IPS DF 6.9 (cell line): ENCODE measurements at regions not wholly inside any gene's neighbourhood (a gene's known extent, or its start where the extent isn't known, plus 50 kb on each side); places are given as distances from the start of the nearest gene placed in this dataset.

ENCODE experiments used
- DNase-seq: peaks from one replicate; pipeline ENCODE4 v3.0.0-alpha.2; 2013; ENCODE audit warnings: low read depth, low spot score
- H3K27ac ChIP-seq: one replicate; pipeline ENCODE4 v1.5.1; 2013; ENCODE audit warnings: low read length, control low read depth
- H3K27me3 ChIP-seq: 2 replicates; pipeline ENCODE4 v1.6.1; 2013; ENCODE audit warnings: mild to moderate bottlenecking, low read length; ENCODE audit not compliant: control insufficient read depth, insufficient read depth
- H3K36me3 ChIP-seq: 2 replicates; pipeline ENCODE4 v1.6.1; 2013; ENCODE audit warnings: low read length; ENCODE audit not compliant: control insufficient read depth, insufficient read depth
- H3K4me1 ChIP-seq: 2 replicates; pipeline ENCODE4 v1.6.1; 2013; ENCODE audit warnings: low read length; ENCODE audit not compliant: control insufficient read depth, insufficient read depth
- H3K4me3 ChIP-seq: 2 replicates; pipeline ENCODE4 v1.5.1; 2013; ENCODE audit warnings: mild to moderate bottlenecking, low read length
- H3K9me3 ChIP-seq: 2 replicates; pipeline ENCODE4 v1.6.1; 2013; ENCODE audit warnings: low read length, inconsistent platforms; ENCODE audit not compliant: control insufficient read depth, insufficient read depth
- WGBS: extraction: QIAGEN DNeasy Blood & Tissue Kit; methylation state at CpG from one replicate; pipeline ENCODE4 v1.1.7; 2013; ENCODE audit warnings: mixed read lengths, missing lambda C conversion rate; ENCODE audit not compliant: insufficient read length, insufficient coverage; 5-methylcytosine and 5-hydroxymethylcytosine counted together

DNA sequence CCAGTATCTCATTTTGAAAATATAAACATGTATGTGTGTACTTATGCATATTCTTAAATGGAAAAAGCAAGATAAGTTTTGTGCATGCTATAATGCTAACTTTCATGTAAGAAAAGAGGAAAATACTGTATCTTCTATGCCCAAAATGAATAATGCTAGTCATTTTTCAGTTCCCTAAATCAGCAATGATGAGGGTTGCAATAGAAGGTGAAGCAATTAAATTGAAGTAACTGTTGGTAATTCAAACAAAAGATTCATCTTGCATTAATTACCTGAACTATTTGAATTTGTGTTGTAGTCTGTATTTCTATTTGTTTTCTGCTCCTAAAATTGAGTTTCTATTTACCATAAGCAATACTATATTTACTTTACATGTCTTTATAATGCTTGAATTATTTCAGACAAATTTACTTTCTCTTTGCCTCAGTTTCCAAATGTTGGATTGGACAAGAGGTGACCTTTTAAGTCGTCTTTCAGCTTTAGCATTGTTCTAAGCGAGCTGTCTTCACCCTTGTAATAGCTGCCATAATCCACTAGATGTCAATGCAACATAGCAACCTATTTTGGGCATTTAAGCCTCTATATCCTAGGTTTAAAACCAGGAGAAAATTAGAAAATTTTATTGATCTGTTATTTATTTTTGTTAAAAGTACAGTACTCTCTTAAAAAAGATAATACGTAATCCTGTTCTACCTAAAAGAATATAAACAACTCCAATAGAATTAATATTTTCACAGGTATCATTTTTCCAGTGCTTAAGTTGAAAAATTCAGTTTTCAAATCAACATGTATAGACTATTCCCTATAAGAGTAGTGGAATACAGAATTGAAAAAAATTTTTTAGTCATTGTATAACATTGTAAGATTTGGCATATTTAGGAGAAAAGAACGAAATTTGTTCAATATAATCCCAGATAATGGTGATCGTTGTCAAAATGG, 52.3 kb upstream of the IFNGR1 start:
- DNase-seq: no peak
- Histone ChIP-seq H3K36me3 (no peaks in the 10 kb centered on the region), H3K27me3 (no peaks in the 10 kb centered on the region), H3K9me3 (no peaks in the 10 kb centered on the region), H3K27ac (no peak overlapping the region), H3K4me3 (no peak overlapping the region), H3K4me1 (no peaks in the 10 kb centered on the region)
- WGBS: no CpG with 5 or more reads among the region's 5 CpGs

DNA sequence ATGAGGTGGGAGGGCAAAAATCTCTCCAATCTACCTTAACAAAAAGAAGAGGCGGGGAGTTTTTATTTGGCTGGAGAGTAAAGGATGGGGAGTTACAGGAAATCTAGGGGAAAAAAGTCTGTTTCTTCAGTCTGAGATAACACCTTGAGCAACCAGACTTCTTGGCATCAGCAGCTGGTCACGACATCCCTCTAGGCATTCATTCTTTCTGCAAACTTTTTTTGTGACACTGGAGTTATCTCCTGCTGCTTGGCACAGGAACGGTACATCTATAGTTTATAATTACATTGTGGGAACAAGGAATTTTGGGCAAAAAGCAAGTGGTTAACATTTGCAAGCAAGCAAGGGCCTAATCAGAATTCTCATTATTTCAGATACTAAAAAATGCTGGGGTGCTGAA, 50.6 kb upstream of the IFNGR1 start:
- H3K27ac ChIP-seq: no peak overlapping the region
- no peaks in the 10 kb centered on the region for H3K4me1 ChIP-seq
- H3K36me3 ChIP-seq: no peaks in the 10 kb centered on the region
- H3K4me3 ChIP-seq: no peak overlapping the region
- no peaks in the 10 kb centered on the region for H3K9me3 ChIP-seq
- DNase-seq: no peak
- no peaks in the 10 kb centered on the region for H3K27me3 ChIP-seq
- WGBS: no CpG with 5 or more reads among the region's 3 CpGs

DNA sequence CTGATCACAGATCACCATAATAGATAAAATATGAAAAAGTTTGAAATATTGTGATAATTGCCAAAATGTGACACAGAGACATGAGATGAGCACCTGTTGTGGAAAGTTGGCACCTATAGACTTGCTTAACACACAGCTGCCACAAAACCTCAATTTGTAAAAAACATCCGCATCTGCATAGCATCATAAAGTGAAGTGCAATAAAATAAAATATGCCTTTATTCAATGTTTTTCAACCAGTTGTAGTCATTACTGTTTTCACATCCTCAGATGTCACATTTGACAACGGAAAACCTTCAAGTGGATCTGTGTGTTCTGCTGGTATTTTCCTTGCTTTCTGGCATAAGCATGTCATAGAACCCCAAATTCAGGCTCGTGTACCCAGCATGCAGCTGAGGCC, 50.2 kb upstream of the IFNGR1 start:
- H3K4me1 ChIP-seq: no peaks in the 10 kb centered on the region
- no peak for DNase-seq
- H3K4me3 ChIP-seq: no peak overlapping the region
- H3K9me3 ChIP-seq: no peaks in the 10 kb centered on the region
- H3K27ac ChIP-seq: no peak overlapping the region
- H3K27me3 ChIP-seq: no peaks in the 10 kb centered on the region
- H3K36me3 ChIP-seq: no peaks in the 10 kb centered on the region
- WGBS: no CpG with 5 or more reads among the region's 3 CpGs
